ENCODE measurements at regions not wholly inside any gene's neighbourhood (a gene's known extent, or its start where the extent isn't known, plus 50 kb on each side); places are given as distances from the start of the nearest gene placed in this dataset.

GRCh38 chr10:120095875-120096274 lies 203.3 kb downstream of the SEC23IP start:
- TF ChIP-seq, protein P1, sequence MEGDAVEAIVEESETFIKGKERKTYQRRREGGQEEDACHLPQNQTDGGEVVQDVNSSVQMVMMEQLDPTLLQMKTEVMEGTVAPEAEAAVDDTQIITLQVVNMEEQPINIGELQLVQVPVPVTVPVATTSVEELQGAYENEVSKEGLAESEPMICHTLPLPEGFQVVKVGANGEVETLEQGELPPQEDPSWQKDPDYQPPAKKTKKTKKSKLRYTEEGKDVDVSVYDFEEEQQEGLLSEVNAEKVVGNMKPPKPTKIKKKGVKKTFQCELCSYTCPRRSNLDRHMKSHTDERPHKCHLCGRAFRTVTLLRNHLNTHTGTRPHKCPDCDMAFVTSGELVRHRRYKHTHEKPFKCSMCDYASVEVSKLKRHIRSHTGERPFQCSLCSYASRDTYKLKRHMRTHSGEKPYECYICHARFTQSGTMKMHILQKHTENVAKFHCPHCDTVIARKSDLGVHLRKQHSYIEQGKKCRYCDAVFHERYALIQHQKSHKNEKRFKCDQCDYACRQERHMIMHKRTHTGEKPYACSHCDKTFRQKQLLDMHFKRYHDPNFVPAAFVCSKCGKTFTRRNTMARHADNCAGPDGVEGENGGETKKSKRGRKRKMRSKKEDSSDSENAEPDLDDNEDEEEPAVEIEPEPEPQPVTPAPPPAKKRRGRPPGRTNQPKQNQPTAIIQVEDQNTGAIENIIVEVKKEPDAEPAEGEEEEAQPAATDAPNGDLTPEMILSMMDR (IDR thresholded peaks at IDR 0.05; ENCODE audit: borderline replicate concordance, insufficient read depth, low read depth, low read length) = no peak
- no peak overlapping the region for H3K4me3 ChIP-seq (ENCODE audit: low read depth, low read length)

DNA sequence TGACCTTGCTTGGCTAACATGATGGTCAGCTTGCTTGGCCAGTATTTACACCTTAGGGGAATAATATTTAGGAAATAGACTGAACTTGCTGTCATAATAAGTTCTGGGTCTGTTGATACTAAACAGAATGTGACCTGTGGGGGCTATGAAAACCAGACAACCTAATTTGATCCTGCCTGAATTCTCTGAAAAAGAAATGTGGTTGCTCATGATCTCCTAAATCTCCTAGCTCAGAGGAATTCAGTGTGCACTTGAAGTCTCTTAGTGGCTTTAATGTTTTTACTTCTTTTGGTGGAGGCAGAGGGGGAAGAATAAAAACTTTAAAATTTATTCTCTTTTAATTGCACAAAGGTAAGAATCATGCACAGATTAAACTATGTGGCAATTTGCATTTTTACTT lies 205.2 kb downstream of the SEC23IP start:
- H3K4me3 ChIP-seq (ENCODE audit: low read depth, low read length) = no peak overlapping the region
- TF ChIP-seq, protein P1 (IDR thresholded peaks at IDR 0.05; ENCODE audit: borderline replicate concordance, insufficient read depth, low read depth, low read length) = no peak

DNA sequence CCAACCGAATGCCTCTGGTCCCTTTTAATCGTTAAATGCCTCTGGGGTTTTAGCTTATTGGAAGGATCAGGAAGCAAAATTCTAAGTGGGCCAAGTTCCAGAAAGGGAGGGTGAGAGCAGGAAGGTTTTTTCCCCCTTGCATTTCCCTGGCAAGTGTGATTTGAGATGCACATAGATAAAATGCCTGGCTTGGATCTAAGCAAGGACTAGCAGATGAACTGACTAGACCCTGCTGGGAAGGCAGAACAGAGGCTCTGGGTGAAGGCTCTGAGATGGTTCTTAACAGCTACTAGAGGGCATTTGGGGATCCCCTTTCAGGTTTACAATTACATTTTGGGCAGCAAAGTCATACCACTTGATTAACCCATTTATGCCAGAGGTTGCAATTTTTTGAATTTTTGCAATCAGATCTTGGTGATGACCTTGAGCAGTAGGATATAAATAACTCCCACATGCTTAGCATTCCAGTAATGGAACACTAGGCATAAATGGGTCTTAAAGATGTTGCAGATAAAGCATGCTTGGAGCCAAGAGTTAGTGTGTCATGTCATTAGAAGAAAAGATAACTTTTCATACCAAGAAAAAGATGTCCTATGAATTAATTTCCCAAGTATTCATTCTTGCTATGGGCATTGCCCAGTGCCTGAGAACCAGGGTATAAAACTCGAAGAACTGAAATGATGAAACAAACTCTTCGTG lies 205.9 kb downstream of the SEC23IP start:
- H3K4me3 ChIP-seq (ENCODE audit: low read depth, low read length) = no peak overlapping the region
- TF ChIP-seq, protein P1 (IDR thresholded peaks at IDR 0.05; ENCODE audit: borderline replicate concordance, insufficient read depth, low read depth, low read length) = no peak

- TF ChIP-seq, protein P1 (IDR thresholded peaks at IDR 0.05; ENCODE audit: borderline replicate concordance, insufficient read depth, low read depth, low read length) = no peak
- no peak overlapping the region for H3K4me3 ChIP-seq (ENCODE audit: low read depth, low read length)
Measured at GRCh38 chr10:120103738-120104560, 211.4 kb downstream of the SEC23IP start.

DNA sequence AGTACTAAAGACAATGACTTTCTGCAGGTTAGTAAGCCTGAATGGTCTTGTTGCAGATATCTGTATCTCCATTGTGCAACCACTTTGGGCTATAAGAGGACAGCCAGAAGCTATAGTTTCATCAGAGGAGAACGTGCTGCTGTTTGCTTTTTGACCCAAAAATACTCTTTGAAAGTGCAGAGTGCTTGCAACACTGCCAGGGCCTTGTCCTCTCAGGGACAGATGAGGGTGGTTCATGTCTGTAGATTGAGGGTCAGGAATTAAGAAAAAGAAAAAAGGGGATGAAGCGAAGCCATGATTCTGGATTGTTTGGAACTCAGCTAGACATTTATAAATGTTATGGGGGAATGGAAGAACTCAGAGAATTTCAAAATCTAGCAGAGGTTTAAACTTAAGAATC lies 212.5 kb downstream of the SEC23IP start:
- H3K4me3 ChIP-seq (ENCODE audit: low read depth, low read length) = no peak overlapping the region
- TF ChIP-seq, protein P1 (IDR thresholded peaks at IDR 0.05; ENCODE audit: borderline replicate concordance, insufficient read depth, low read depth, low read length) = no peak

GRCh38 chr10:120105492-120105891 lies 213.0 kb downstream of the SEC23IP start:
- TF ChIP-seq, protein P1 (IDR thresholded peaks at IDR 0.05; ENCODE audit: borderline replicate concordance, insufficient read depth, low read depth, low read length) = no peak
- no peak overlapping the region for H3K4me3 ChIP-seq (ENCODE audit: low read depth, low read length)
